CD4-positive, alpha-beta T cell treated with Interleukin-6 at 100 ng/mL for 8 hours (primary cell): ENCODE measurements at regions not wholly inside any gene's neighbourhood (a gene's known extent, or its start where the extent isn't known, plus 50 kb on each side); places are given as distances from the start of the nearest gene placed in this dataset.

Source experiments
- DNase-seq: peaks from one replicate; pipeline ENCODE4 v3.0.0-alpha.2; 2020; ENCODE audit warnings: mixed read lengths, low spot score

DNA sequence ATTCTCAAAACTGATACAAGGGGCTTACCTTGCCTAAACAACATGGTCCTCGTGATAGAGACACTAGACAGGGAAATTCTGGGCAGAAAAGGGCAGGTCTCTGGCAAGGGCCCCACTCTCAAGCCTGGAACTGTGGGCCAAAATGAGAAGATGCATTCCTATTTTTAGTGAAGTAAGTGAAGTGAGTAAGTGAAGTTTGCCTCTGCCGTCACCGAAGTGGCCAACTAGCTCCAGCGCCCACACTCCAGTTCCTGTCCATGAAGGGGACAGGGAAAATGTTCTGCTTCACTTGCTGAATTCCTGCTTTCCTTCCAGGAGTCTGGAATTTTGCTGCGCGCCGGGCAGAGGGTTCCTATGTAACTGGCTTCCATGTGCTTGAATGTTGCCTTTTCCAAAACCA is 1035.6 kb upstream of the TMEM132C start:
- no peak for DNase-seq

DNA sequence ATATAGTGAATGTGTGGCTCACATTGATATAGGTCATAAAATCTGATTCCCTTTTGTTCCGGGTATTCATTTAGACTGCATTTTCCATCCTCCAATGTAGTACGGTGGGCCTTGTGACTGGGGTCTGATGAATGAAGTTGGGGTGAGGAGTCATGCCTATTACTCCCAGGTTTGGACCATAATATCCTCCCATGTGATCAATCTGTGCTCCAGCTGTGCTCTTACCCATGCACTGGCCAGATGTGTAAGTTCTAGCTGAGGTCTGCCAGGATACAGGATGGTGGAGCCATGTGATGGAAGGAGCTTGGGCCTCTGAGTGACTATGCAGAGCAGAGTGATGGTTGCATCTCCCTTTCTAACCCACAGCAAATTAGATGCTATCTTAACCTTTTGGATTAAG is 1034.0 kb upstream of the TMEM132C start:
- no peak for DNase-seq

DNA sequence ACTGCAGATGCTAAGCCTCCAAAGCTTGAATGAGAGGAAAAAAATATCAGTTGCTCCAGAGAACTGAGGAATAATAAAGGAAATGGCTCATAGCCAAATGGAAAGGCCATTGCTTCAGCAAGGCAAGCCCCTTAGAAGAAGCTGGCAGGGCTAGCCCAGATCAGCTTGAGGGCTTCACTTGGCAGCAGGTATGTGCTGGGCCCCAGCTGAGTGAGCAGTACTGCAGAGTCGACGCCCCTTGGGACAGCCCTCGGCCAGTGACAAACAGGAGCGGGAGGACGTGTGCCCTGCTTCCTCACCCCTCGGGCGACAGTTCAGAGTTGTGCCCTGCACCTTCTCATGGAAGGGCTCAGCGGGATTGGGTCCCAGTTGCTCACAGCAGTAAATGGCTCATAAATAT is 1031.2 kb upstream of the TMEM132C start:
- no peak for DNase-seq

DNA sequence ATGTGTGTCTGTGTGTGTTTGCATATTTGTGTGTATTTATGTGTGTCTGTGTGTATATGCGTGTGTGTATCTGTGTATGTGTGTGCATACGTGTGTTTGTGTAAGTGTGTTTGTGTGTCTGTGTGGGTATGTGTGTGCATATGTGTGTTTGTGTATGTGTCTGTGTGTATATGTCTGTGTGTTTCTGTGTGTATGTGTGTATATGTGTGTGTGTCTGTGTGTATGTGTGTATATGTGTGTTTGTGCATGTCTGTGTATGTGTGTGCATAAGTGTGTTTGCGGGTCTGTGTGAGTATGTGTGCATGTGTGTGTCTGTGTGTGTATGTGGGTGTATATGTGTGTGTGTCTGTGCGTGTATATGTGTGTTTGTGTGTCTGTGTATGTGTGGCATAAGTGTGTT is 1030.5 kb upstream of the TMEM132C start:
- DNase-seq: no peak

DNA sequence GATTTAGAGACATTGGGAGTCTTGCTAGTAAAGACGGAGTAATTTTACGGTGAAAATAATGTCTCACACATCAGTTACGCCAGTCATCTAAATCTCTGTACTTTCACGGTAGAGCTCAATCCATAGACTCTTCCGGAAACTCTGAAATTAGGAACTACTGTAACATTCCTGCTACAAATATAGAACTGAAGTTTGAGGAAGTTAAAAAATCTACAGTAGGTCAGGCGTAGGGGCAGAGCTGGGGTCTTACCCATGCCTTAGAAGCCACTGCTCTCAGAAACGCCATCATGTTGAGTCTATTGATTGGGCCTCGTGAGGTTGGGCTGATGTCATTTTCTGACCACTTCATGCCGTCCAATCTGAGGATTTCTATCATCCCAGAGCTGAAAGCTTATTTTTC is 1029.8 kb upstream of the TMEM132C start:
- DNase-seq: no peak

DNA sequence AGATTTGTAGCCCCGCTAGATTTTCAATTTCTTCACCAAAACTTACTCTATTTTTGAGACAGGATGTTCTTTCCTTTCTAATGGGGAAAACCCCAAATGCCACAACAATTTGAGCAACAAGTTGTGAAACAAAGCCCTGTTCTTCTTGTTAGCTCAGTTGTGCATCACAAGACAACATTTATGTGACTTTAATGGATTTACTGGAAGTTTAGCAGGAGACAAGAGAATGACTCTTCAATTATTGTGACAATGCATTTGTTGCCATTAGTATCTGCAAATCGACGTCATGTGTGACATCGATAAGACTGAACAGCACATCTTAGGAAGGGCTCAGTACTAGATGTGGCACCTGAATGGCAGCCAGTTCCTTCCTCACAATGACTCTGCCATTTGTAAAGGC is 1028.9 kb upstream of the TMEM132C start:
- no peak for DNase-seq

DNA sequence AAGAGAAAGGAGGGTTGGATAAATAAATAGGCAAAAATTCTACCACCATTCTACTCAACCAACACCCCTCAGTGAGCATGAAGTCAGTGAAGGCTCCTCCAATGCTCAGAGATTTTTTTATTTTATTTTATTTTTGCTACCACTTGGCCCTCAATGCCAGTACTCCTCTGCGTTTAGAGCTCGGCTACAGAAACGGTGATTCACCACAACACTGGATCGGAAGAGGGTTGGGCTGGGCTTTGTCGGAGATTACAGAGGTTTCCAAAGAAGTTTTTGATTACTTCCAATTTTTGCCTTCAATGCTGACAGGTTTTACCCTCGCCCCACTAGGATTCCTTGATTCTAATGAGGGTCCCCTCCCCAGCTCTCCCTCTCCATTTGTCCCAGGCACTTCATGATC is 1027.2 kb upstream of the TMEM132C start:
- DNase-seq: no peak

DNA sequence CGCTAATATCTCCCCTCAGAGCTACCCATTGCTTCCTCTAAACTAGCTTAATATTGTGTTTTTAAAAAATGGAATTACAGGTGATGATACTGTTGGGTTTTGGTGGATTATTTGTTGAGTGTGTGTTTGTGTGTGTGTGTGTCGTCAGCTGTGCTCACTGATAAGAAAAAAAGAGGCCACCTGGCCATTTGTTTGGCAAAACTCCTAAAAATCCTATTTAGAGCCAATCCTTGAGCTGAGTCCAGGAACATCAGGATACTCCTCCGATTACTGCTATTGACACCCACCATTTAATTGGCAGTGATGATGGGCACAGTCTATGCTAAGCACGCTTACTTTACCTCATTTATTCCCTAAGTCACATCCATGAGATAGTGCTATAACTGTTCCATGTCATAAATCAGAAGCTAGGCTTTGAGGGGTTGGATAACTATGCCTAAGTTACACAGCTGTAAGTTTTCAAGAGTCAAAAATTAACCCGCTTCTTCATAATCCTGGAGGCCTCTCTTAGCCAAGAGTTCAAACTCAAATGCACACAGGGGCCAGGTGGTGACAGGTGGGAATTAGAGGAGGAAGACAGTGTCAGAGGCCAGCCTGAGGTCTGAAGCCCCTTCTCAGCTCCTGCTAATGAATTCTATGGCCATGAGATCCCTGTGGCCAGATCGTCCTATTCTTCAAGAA is 1026.6 kb upstream of the TMEM132C start:
- no peak for DNase-seq

DNA sequence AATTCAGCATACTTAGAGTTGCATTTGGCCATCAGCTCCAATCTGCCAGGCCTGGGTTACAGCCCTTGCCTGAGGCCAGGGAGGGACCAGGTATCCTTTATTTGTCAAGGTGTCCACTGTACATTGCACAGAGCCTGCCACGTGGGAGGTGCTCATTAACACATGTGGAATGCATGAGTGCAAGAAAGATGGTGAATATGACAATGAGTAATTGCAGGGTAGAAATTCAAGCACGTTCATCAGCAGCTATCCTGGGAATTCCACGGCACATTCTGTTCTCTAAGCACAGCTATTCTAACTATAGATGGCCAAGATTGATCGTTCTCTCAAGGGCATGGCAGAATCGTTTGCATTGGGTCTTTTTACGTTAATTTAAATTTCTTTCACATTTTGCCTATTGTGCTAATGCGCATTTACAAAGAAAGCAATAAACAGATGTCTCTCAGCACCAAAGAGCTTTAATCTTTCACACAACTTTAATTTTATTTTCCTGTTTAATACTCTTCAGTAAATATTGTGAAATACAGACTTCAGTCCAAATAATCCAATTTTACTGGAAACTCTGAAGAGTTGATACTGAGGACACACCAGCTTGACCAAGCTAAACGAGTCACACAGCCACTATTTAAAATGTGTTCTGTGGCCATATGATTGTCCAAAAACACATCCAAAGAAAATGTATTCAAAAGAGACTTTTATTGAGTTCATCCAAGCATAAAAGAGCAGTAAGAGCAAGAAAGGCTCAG is 1025.7 kb upstream of the TMEM132C start:
- DNase-seq: no peak

DNA sequence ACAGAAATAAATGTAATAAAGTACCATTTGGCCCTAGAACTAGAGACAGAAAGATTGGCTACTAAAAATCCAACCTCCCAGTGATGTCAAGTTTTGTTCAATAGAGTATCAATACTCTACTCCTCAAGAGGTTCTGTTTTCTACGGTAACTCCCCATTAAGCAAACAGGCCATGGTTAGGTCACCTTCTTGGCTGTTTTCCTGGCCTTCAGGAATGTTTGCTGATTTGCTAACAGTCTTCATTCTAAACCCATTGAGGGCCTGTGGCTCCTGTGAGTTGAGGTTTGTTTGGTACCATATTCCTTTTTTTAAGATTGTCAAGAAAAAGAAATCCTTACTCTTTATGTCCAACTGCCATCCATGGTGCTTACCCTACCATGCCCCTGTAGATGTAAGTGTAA is 1022.0 kb upstream of the TMEM132C start:
- no peak for DNase-seq

DNA sequence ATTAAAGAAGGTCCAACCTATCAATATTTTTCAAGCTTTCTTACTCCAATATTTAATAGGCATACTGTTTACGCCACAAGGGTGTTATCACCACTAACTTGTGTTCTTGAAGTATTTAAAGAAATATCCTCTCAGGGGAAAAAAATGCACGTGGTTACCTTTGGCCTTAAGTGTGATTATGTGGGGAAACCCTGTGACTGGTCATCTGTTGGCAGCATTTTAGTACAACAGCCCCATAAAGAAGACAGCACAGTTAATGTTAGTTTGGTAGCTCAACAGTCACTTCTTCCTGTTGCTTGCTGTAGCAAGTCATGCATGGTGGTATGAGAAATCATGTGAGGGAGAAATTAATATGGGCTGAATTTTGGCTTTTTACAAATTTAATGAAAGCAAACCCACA is 1021.5 kb upstream of the TMEM132C start:
- no peak for DNase-seq

DNA sequence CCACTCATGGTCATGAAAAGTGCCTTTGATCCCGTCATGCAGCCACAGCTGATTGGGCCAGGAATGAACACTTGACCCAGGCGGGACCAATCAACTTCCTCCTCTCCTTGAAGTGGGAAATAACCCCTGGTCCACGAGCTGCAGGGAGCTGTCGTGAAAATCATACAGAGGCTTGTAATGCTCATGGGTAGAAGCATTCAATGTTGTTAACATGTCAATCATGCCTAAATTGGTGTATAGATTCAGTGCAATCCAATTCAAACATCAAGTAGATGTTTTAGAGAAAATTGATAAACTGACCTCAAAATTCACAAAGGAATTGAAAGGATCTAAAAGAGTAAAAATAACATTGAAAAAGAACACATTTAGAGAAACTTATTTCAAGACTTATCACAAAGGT is 1019.0 kb upstream of the TMEM132C start:
- no peak for DNase-seq

DNA sequence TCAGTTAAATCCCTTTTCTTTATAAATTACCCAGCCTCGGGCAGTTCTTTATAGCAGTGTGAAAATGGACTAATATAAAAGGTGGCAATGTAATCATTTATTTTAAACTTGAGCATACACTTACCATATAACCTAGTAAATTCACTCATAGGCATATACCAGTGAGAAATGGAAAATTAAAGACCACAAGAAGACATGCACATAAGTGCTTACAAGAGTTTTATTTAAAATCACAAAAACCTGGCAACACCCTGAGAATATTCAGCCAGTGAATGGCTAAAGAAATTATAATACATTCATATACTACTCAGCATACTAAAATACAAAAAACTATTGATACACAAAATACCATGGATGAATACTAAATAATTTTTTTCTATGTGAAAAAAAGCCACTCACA is 1017.5 kb upstream of the TMEM132C start:
- DNase-seq: no peak

DNA sequence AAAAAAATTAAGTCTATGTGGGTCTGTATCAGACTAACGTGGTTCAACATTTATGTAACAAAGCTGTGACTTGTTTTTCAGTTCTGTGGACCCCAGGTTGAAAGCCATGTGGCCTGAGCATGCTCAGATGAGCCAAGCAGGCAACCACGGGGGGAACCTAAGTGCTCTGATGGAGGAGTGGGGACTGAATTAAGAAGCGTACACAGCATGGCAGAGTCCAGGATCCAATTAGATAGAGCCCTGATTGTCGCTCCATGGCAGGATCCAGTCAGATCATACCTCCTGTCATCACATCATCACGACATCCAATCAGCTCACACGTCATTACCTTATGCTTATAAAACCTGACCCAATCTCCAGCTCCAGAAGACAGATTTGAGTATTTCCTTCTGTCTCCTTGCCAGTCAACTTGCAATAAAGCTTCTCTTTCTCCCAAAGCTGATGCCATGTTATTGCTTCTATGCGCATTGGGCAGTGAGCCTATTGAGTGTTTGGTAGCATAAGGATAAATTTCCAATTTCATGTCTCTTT is 1013.1 kb upstream of the TMEM132C start:
- no peak for DNase-seq

DNA sequence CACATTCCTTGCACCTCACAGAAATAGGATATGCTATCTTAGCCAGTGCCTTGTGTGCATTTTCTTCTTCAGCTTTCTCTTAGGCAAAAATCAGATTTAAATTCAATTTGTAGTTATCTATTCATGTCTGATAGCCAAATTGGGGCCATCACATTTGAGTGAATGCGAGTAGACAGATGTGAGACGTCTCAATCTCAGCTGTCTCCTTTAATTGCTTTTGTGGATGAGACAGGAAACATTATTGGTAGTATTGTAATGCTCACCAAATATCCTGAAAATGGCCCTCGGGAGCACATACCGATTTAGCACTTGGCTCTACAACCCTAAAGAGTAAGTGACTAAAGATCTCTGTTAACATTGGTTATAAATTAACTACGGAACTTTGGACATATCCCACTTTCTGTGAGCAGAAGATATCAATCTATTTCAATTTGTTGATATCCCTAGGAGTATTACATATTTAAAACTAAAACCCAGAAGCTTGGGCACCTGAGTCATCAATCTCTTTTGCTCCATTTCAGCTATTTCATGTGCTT is 1012.5 kb upstream of the TMEM132C start:
- no peak for DNase-seq

DNA sequence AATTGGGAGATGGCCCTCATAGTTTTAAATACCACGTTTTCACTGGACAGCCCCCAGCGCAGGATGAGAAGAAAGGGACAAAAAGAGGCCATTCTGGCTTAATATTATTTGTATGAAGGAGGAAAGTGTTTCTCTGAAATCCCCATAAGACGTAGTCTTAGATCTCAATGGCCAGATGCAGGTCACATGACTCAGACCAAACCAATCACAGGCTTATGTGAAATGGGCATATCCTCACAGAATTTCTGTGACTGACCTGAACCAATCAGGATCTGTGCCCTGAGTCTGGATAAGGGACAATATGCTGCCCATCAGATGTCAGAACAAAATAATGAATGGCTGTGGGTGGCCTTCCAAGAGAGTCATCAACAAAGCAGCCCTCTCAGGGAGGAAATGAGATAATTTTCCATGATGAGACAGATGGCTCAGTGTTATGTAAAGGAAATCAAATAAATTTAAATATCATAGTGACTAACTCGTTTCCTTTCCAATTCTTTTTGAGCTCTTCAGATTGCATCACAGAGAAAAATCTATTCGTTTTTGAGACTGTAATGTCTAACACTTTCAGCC is 1009.5 kb upstream of the TMEM132C start:
- no peak for DNase-seq

DNA sequence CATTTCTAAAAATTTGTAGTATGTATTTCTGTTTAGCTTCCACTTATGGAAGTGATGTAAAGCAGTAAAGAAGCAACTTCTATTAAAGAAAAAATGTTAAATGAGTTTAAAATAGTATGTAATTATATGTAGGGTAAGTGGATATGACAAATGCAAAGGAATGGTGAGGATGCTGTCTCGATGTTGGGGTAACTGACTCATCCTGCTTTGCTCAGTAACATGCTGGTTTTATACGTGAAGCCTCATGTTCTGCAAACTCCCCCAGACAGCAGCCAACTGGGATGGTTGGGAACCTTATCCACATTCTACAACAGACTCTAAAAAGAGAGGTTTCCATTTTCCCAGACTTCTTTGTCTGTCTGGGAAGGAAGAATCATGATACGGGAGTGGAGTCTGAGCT is 1006.4 kb upstream of the TMEM132C start:
- no peak for DNase-seq

DNA sequence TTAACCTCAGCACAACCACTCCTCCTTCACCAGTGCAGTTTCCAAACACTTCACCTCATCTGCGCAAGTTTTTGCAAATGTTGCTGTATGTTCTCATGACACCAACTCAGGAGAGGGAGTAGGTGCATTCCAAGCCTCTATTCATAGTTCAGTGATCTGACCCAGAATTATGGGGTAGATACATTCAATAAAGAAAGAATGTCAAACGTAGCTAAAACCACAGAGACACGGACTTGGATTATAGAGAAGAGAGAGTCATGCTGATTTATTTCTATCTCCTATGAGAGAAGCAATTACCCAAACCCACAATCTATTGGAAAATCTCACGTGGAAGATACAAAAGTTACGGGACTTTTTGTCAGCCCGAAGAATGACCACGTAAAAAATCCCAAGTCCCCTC is 1006.0 kb upstream of the TMEM132C start:
- no peak for DNase-seq

DNA sequence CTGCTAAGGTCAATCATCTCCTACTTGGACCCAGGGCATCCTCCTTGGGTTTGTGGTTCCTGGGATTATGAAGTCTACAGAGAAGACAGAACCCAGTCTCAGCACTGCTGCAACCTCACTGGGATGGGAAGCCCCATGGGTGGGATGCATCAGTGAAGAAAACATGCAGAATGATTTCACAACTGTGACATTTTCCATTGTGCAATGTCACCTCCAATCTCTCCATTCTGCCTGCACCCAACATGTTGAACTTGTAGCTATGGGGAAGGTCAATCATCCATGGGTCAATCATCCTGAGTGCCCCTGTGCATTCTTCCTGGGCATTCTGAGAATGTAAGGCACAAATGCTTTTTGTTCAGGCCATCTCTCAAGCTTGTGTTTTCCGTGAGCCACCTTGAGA is 1004.4 kb upstream of the TMEM132C start:
- DNase-seq: no peak

DNA sequence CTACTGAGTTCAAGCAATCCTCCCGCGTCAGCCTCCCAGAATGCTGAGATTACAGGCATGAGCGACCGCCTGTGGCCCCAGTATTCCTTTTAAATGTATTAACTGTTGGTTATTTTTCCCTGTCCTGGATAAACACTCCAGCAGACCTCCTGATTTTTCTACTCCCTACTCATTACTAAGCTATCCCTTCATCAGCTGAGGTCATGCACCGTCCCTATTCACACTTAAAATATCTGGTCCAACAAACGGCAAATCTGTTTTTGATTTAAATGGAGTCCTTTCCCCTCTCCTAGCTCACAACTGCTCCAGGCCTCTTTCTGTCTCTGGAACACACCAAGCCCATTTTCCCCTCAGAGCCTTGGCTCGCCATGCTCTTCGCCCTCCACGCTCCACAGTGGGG is 1003.3 kb upstream of the TMEM132C start:
- DNase-seq: no peak

DNA sequence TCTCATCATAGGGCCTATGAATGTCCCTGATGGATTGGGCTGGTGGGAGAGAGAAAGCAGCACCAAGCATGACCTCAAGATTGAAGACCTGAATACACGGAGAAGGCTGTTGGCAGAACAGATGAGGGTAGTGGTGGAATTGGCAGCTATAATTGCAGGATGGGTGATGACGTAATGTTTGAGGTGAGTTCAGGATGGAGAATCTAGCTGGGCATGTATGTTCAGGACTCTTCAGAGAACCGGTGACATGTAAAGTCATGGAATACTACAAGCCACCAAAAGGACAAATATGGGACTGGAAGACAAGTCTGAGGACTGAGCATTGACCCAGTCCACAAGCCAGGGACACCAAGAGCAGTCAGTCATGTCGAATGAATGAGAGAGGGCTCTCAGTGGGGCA is 999.8 kb upstream of the TMEM132C start:
- DNase-seq: no peak

DNA sequence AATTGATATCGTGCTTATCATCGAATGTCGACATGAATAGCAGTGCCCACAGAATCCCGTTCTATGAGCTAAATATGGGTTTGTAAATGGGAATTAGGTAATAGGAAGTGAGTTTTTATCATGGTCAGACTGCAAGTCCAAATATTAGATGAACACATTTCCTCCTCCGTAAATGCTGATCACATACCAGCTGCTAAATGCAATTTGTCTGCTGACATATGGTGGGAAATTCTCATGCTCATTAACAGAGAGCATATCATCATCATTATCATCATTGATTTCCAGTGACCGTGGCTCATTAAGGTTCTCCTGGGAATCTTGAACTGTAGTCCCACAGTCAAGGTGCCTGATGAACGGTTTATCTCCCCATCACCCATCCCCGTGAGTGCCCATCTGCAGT is 998.8 kb upstream of the TMEM132C start:
- no peak for DNase-seq
